Stimulated activated CD8-positive, alpha-beta memory T cell treated with anti-CD3 and anti-CD28 coated beads, Interleukin-7, amount 100 ng/mL, for 48 hours (primary cell): ENCODE measurements at regions not wholly inside any gene's neighbourhood (a gene's known extent, or its start where the extent isn't known, plus 50 kb on each side); places are given as distances from the start of the nearest gene placed in this dataset.
"Not testable (repeated sequence)": the region's sequence is repeated elsewhere in the genome, so short reads cannot be mapped to it uniquely, and the experiment has no call there.

Source experiments
- DNase-seq, 2 donors: peaks; one replicate each; pipeline ENCODE4 v3.0.0-alpha.2; 2020; ENCODE audit warnings: low read depth in 1 of 2; ENCODE audit errors: extremely low read depth in 1 of 2

DNA sequence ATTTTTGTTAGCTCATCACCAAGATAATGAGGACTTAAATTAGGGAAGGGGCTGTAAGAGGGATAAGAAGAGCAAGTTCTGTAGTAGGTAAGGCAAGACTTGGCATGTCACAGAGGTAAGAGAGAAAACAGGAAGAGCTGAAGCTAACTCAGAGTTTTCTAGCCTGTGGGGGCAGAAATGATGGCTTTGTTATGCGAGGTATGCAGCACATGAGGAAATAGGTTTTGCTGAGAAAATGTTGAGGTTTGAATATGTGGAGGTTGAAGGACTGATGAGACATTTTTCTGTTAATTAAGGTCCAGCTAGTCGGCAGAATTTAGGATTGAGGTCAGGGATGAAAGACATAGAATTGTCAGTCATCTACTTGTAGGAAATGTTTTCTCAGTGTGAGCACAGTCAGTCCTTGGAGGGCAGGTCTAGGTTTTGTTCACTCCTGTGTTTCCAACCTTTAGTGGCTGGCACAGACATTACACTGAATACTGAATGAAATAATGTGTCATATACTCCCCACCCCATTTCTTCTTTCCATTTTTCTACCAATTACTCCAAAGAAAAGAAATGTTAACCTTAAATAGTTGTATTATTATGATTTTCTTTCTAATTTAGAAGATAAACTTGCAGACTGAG is 154.0 kb upstream of the AADAT start:
- DNase-seq: no peak

DNA sequence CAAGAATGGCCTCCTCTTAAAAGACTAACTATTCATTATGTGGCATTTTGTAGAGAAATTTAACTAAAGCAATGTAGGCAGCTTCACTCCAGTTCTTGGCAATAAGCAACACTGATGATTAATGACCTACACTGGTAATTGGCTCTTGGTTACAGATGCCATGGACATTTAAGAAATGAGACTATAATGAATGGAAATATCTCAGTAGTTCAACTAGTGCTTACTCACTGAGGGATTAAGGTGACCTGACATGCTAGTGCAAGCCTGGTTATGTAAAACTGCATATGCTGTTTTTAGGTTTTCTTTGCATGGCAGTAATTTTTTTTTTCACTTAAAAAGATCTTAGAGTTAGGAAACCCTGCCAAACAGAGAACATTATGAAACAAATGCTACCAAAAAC is 152.7 kb upstream of the AADAT start:
- no peak for DNase-seq

DNA sequence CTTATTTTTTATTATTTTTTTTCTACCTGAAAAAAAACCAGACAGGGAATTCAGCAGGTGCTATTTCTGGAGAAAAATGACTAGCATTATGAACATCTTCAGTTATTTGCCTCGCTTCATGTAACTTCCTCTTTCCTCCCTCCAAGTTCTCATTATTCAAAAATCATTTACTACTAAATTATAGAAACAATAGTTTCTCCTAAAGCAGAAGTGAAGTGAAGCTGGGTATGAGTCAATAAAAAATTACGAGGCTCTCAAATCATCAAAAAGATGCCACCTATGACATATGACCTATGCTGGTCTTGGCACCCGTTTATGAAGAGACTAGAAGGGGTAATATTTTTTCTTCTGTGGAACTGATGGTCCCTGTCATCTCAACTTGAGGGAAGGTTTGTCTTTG is 145.0 kb upstream of the AADAT start:
- DNase-seq: no peak

DNA sequence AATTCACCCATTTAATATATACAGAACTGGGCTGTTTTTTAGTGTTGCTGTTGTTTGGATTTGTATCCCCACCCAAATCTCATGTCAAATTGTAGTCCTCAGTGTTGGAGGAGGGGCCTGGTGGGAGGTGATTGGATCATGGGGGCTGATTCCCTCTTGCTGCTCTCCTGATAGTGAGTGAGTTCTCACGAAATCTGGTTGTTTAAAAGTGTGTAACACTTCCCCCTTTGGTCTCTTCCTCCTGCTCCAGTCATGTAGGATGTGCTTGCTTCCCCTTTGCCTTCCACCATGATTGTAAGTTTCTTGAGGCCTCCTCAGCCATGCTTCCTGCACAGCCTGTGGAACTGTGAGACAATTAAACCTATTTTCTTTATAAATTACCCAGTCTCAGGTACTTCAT is 141.6 kb upstream of the AADAT start:
- no peak for DNase-seq

DNA sequence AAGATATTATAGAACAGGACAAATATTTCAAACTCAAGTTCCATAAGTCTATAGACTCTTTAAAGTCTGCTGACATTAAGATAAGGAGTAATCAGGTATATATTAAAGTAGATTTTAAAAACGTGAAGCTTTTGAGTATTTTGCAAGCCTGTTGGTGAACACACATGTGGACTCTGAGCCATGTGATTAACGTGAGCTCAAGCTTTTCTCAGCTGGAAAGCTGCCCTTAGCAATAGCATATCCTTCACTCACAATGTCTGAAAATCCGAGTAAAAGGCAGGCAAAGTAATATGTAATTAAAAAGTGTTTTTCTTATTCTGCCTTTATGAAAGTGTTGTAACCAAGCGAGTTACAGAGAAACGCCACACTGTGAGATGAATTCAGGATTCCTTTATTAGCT is 140.5 kb upstream of the AADAT start:
- DNase-seq: no peak

DNA sequence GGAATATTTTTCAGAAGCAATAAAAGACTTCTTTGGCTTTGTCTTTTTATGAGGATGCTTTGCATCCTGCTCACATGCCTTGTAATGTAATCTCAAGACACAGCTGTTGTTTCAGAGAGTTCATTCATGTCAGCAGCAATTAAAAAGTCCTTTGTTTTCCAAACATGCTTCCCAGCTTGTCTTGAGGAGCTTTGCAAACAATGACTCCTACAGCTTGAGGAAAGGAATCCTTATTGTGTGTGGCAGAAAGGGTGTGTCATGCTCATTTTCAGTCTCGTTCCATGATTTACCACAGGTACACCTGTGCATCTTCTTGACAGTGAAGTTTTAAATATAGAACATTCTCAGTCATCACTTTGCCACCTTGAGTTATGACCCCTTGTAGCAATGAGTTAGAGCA is 139.2 kb upstream of the AADAT start:
- no peak for DNase-seq

DNA sequence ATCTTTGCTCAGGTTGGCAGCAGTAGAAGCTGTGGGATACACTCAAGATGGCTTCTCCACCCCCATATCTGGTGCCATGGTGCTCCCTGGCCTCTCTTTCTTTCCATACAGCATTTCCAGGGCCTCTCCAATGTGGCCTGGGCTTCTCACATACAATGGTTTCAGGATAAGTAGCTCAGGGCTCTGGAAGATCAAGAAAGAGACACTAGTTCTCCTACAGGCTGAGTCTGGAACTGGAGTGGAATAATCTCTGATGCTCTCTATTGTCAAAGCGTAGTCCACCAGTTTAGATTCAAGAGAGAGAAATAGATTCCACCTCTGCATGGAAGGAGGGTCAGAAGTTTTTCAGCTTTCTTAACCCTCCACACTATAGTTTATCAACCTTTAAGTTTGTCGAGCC is 138.2 kb upstream of the AADAT start:
- DNase-seq: no peak

DNA sequence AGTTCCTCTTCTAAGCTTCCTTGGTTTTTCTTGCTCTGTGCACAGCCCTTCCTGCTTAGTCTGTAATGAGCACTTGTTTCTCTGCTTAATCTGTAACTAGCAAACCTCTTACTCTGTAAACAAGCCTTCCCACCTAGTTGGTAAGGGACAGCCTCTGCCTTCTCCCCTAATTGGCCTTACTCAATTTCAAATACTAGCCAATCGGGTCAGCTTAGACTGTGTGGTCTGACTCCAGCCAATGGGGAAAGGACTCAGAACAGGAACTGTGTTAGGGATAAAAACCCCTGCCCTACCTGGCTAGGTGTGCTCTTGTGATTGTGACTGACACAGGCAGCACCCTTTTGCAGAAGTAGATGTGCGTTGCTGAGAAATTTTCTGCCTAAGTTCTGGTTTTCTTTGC is 136.5 kb upstream of the AADAT start:
- DNase-seq: no peak

DNA sequence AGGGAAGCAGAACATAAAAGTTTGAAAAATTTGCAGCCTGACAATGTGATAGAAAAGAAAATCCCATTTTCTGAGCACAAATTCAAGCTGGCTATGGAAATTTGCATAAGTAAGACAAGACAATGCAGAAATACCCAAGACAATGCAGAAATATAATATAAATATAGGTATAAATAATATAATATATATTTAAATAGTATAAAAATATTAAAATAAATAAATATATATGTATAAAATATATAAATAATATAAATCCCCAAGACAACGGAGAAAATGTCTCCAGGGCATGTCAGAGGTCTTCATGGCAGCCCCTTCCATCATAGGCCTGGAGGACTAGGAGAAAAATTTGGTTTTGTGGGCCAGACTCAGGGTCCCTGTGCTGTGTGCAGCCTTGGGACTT is 125.0 kb upstream of the AADAT start:
- no peak for DNase-seq

DNA sequence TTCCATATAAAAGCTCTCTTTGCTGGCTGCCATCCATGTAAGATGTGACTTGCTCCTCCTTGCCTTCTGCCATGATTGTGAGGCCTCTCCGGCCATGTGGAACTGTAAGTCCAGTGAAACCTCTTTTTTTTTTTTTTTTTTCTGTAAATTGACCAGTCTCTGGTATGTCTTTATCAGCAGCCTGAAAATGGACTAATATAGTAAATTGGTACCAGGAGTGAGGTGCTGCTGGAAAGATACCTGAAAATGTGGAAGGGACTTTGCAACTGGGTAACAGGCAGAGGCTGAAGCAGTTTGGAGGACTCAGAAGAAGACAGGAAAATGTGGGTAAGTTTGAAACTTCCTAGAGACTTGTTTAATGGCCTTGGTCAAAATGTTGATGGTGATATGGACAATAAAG is 124.3 kb upstream of the AADAT start:
- no peak for DNase-seq

DNA sequence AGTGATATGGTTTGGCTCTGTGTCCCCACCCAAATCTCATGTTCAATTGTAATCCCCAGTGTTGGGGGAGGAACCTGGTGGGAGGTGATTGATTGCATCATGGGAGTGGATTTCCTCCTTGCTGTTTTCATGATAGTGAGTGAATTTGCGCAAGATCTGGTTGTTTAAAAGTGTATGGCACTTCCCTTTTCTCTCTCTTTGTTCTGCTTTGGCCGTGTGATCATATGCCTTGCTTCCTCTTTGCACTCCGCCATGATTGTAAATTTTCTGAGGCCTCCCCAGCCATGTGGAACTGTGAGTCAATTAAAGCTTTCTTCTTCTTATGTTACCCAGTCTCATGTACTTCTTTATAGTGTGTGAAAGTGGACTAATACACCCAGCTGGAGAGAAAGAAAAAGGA is 113.0 kb upstream of the AADAT start:
- DNase-seq: no peak

DNA sequence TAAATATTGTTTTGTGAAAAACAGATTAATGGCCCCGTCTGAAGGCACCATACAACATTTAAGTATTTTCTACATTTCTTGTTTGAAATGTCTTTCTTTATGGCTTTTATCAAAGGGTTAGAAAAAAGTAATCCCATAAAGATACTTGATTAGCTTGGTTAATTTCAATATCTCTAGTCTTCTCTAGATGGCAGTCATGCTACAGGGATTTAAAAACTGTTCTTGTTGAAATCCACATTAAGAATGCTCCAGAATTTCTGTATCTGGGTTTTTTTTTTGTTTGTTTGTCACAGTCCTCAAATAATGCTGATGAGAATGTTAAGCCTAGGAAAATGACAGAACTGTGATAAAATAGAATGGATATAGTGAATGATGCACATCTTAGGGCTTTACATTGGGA is 109.0 kb upstream of the AADAT start:
- no peak for DNase-seq

DNA sequence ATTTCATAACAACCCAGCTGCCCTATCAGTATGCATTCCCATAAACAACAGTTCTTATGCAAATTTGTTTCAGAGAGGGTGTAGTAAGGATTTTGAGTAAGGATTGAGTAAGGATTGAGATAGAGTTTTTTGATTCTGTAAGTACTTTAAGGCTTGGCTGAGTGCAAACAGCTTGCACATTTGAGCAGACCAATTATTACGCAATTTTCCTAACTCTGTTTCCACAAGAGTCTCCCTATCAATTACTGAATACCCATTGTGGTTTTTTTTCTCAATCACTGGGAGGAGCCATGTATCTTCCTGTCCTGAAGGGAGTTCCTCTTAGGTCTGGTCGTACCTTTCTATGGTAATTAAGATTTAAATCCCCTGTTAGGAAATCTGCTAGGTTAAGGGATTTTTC is 105.0 kb upstream of the AADAT start:
- DNase-seq: not testable (repeated sequence)

DNA sequence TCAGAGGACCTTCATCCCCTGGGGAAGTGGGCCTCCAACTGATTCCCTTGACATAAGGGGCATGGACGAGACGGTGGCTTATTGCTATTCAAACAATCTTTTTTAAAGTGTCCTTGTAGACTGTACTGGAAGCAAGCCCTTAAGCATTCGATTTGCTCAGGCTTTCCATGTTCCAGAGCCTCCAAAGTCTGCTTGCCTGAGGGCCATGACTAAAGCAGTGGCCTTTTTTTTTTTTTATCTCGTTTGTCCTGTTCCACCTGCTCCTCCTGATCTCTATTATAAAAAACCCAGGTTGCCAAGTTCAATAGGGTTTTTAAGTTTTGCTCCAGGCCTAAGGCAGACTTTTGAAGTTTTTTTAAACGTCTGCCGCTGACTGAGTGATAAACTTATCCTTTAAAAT is 103.7 kb upstream of the AADAT start:
- no peak for DNase-seq

DNA sequence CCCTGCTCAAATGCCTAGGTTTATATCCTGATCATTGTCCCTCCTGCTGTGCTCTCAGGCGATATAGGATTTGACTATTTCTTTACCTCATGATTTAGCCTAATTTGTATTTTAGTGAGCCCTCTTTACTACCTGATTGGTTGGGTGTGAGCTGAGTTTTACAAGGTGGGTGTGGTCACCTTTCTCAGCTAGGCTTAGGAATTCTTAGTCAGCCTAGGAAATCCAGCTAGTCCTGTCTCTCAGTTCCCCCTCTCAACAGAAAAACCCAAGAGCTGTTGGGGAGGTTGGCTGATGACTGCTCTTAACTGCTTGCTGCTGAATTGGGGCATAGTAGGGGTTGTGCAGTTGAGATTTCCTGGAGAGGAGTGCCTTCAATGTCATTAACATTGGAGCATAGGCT is 100.5 kb upstream of the AADAT start:
- no peak for DNase-seq

DNA sequence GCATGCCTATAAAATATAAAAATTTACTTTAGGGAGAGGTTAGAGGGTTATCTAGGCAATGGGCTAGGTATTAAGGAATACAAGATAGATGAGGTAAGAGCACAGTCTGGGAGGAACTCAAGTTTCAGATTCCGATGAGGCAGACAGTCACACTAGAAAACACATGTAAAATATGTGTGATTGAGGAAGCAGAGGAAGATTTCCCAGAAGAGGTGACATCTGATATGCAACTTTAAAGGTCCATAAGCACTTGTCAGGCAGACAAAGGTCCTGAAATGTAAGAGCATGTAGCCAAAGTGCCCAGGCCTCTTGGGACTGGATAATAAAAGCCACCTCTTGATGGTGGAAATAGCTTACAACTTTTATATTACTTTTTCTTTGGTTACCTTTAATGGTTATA is 81.1 kb upstream of the AADAT start:
- no peak for DNase-seq

DNA sequence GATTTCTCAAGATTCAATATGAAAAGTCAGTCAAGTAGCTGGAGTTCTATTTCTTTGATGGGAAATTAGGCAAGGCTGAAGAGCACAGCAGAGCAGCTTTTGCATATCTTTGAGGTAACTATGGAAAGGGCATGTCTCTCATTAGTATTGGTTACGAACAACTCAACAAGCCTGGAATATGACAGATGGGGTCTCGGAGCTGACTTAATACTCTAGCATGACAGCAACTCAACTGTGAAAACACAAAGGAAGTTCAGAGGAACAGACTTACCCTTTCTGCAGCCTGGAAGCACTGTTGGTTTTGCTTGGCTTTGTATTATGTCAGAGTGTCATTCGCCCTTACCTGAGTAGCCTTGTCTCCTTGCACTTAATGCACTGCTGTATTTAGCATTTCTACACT is 79.9 kb upstream of the AADAT start:
- DNase-seq: no peak

DNA sequence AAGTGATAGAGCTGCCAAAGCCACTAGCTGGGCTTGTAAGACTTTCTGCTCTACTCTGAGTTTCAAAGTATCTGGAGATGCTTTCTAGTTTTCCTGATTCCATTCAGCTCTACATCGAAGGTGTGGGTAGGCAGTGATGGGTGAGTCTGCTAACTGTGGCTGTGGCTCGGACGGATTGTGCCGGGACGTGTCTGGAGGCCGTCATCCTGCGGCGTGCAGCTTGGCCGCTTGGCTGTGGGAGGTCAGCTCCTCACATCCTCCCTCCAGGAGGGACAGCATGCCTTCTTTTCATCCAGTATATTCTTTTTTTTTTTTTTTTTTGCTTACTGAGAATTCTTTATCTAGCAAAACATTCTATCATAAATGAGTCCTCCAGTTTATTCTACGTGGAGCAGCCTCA is 77.9 kb upstream of the AADAT start:
- DNase-seq: no peak

DNA sequence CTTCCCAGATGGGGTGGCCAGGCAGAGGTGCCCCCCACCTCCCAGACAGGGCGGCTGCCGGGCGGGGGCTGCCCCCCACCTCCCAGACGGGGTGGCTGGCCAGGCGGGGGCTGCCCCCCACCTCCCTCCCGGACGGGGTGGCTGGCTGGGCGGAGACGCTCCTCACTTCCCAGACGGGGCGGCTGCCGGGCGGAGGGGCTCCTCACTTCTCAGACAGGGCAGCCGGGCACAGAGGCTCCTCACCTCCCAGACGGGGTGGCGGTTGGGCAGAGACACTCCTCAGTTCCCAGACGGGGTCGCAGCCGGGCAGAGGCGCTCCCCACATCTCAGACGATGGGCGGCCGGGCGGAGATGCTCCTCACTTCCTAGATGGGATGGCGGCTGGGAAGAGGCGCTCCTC is 76.4 kb upstream of the AADAT start:
- not testable (repeated sequence) for DNase-seq

DNA sequence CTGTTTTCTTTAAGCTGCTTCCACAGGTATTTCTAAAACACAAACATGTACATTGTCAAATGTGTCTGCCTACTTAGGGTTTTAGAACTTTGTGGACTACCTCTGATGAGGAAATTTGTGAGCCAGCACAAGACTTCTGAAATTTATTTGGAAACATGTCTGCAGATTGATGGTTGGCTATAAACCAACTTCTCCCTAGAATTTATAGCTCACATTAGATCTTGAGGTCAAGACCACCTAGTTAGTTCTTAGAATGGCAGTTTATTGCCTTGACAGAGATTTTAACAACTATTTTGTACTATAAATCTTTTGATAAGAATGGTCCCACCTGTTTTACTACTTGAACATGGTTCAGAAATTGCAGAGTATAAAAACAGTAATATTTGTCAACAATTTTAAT is 72.7 kb upstream of the AADAT start:
- DNase-seq: no peak

DNA sequence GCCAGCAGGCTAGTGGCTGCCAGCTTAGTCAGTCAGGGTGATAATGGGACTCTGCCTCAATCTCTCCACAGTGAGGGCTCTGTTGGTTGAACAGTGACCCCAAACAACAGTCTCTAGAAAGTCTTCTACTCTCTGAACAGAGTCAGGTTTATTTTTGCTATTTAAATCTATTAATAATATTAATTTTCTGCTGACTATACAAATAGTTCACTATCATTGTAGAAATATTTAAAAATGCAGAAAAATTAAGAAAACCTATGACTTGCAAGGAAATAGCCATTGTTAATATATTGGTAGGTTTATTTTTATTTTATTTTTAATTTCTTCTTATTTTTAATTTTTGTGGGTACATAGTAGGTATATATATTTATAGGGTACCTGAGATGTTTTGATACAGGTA is 67.9 kb upstream of the AADAT start:
- DNase-seq: no peak

DNA sequence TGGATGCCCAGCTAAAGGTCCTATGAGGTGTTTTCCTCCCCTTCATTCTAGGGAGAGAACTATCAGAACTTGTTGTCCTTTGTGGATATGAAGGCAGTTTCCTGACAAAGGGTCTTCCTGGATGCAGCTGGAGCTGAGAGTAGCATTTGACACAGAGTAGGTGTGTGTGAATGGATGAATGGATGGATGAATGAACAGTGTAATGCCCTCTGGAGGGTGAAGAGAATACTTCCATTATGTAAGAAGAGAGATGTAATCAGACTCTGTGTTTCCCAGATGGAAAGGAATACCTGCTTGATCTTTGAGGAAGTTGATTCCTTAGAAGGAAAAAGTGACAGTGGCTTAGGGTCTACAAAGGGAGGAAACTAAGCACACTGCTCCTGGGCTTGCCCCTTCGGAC is 55.4 kb upstream of the AADAT start:
- no peak for DNase-seq

DNA sequence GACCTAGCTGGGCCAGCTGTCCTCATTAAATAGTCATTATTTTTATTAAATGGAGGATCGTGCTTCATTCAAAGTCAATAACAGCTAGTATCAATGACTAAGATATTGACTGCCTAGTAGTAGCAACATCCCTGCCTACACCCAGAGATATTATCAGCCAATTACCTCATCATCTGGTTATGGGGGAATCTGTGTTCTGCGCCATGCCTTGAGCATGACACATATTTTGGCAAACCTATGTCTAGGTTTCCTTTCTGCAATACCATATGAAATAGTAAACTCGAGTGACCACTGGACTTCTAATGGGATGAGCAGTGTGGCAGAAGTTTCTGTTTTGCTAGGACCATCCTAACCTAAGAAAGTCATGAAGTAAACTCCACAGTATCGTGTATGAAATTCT is 50.0 kb upstream of the AADAT start:
- no peak for DNase-seq
